PFSK-1 (cell line): ENCODE measurements at regions not wholly inside any gene's neighbourhood (a gene's known extent, or its start where the extent isn't known, plus 50 kb on each side); places are given as distances from the start of the nearest gene placed in this dataset.

Experiments
- POLR2AphosphoS5 ChIP-seq: IDR thresholded peaks from 2 replicates; pipeline ENCODE4 v1.6.1; 2012; ENCODE audit warnings: low read depth, mild to moderate bottlenecking, control low read depth, low read length, moderate library complexity
- SIN3A ChIP-seq: IDR thresholded peaks from 2 replicates; pipeline ENCODE4 v1.6.1; 2012; ENCODE audit warnings: mild to moderate bottlenecking, low read length, moderate library complexity, borderline replicate concordance; ENCODE audit not compliant: insufficient read depth

DNA sequence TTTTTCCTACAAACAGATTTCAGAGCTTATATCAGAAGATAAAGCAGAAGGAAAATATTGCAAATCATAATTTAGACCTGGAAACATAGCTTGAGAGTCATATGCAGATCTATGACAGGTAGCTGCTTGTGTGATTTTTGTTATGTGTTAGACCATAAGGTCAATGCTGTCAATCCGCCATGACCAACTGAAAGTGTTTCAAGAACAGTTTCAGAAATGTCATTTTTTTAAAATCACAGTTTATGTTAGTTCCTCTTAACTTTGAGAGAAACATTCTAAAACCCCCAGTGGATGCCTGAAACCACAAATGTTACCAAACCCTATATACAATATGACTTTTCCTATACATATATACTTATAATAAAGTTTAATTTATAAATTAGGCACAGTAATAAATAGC is 391.3 kb upstream of the FAM241A start:
- TF ChIP-seq SIN3A (no peak), POLR2AphosphoS5 (no peak)
